ENCODE measurements at regions not wholly inside any gene's neighbourhood (a gene's known extent, or its start where the extent isn't known, plus 50 kb on each side); places are given as distances from the start of the nearest gene placed in this dataset.

DNA sequence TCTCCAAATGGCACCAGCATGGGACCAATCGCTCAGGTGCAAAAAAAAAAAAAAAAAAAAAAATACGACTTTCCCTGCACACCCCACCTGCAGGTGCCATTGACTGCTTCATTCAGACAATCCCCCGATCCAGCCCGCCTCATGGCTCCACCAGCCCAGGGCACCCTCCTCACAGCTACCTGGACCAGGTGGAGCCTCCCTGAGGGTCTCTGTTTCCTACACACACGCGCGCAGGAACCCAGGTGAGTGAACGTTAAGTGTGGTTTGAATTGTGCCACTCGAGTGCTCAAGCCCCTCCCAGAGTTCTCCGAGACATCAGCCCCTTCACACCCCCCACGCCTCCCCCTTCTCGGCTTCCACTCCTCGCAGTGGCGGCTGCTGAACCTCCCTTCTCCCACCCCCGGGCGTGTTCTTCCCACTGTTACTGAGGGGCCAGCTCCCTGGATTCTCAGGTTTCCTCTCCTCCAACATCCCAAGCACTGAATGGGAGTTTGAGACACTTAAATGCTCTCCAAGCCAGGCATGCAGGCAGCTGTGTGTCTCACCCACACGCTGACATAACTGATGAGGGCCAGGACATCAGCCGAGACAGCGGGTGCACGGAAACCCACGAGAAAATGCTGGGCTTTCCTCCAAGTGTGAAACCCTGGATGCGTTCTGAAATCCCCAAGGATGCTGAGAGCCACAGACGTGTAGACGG lies 88.8 kb upstream of the SNTG2 start:
- no peak for DNase-seq (ENCODE audit: low read depth in 1 of 2, low spot score in 1 of 2)

DNA sequence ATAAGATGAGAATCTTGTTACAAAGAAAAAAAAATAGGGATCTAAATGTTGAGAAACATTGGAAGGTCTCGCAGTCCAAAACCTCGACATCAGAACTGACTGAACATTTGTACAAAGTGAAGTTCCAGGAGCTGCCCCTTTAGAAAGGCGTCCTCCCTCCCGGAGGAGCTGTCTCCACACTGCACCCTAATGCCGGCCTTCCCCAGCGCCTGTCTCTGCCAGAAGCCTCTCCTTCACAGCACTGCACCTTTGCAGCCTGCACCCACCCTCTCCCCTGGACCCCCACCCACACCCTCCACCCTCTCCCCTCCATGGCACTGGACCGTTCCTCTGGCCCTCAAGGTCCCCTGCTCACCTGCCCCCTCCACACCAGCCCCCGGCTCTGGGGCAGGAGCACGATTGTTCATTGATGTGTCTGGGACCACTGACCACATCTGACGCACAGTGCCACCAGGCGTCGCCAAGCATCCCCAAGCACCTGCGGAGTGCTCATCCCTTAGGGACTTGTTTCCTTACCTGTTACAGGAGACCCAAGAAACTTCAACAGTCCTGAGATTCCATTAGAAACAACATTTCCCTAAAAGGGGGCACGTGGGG lies 90.3 kb upstream of the SNTG2 start:
- DNase-seq (ENCODE audit: low read depth in 1 of 2, low spot score in 1 of 2): no peak

DNA sequence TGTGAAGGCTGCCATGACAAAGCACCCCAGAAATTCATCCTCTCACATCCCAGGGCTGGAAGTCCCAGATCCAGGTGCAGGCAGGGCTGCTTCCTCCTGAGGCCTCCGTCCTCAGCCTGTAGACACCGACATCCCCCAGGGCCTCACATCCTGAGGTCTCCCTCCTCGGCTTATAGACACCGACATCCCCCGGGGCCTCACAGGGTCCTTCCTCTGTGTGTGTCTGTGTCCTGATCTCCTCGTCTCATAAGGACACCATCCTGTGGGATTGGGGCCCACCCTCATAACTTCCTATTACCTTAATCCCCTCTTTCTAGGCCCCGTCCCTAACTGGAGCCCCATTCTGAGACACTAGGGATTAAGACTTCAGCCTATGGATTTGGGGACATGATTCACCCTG lies 92.0 kb upstream of the SNTG2 start:
- no peak for DNase-seq (ENCODE audit: low read depth in 1 of 2, low spot score in 1 of 2)

DNA sequence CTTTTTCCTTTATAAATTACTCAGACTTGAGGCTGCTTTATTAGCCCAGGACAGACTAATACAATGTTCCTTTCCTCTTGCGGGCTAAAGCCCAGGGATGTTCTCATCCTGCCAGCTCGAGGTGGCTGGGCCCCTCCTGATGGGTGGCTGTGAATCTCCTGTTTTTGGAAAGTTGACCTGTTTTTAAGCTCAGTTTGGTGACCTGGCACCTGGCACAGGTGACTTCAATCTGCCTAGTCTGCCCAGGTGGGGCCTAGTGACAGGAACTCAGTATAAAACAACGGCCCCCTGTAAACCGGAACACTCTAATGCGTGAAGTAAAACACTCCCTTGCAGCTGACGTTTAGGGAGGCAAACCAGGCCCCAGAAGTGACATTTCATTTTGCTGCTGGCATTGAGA lies 92.7 kb upstream of the SNTG2 start:
- no peak for DNase-seq (ENCODE audit: low read depth in 1 of 2, low spot score in 1 of 2)

DNA sequence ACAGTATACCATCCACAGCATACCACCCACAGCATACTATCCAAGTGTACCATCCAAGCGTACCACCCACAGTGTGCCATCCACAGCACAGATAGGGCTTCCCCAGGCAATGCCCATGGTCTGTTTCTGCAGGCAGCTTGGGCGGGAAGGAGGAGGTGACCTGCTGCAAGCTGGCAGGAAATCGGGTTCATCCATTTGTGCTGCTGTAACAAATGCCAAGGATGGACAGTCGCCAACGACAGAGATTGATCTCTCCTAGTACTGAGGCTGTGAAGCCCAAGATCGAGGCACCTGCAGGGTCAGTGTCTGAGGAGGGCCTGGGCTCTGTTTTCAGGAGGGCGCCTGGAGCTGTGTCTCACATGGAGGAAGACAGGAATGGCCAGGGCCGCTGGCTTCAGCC lies 93.6 kb upstream of the SNTG2 start:
- no peak for DNase-seq (ENCODE audit: low read depth in 1 of 2, low spot score in 1 of 2)

DNA sequence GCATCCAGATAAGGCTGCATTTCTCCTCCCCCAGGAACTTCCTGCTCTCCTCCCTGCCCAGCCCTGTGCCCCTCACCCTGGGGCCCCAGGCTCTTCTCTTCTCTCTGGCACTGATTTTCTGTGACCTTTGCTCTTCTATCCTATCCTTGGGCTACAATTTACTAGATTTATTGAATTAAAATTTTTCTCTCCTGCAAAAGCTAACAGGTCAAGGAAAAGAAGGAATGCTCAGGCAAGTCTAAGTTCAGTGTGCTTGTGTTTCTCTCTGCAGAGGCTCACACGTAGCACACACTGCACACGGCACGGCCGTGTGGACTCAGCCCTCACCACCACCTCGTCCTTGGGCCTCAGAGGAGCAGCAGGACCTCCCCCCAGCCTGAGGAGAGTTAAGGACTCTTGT lies 94.2 kb upstream of the SNTG2 start:
- no peak for DNase-seq (ENCODE audit: low read depth in 1 of 2, low spot score in 1 of 2)

DNA sequence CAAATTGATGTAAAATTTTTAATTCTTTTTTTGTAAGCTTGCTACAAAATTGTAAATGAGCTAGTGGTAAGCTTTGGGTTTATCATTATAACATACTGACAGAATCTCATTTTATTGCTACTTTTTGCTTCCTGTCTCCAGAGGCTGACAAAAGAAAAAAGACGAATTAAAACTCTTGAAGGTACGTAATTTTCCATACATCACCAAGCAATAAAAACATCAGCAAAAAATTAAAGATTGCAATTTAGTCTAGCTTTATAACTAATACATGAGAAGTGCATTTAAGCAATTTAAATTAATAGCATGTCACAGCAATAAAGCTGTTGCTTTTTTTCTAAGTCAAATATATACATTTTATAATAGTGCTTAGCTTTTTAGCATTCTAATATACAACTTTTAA lies 94.6 kb upstream of the SNTG2 start:
- no peak for DNase-seq (ENCODE audit: low read depth in 1 of 2, low spot score in 1 of 2)

DNA sequence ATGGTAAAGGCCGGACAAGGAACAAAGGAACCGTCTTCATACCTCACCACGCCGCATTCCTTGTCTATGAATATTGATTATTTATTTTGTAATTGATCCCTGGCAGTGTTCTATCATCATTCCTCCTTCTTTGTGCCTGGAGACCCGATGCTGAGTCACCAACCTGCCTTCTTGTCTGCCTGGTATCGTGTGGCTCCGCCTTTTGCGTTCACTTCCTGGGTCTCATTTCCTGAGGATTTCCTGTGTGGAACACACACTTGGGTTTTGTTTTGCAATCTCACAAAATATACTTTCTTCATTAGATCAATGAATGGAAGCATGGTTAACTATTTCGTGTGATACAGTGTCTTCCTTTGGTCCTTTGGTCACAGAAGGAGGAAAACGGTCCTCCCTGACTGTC lies 95.5 kb upstream of the SNTG2 start:
- no peak for DNase-seq (ENCODE audit: low read depth in 1 of 2, low spot score in 1 of 2)

DNA sequence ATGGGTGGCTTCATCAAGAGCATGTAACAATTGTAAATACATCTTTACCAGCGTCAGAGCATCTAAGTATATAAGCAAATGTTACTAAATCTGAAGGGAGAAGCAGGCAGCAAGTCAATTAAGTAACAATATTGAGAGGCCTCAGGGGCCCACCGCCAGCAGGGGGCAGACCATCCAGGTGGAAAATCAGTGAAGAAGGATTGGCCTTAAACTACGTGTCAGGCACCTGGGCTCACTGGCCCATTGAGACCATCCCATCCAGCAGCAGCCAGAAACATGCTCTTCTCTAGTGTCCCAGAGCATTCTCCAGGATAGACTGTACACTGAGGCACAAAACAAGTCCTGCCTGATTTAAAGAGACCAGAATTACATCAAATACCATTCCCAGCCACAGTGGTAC lies 96.2 kb upstream of the SNTG2 start:
- no peak for DNase-seq (ENCODE audit: low read depth in 1 of 2, low spot score in 1 of 2)

DNA sequence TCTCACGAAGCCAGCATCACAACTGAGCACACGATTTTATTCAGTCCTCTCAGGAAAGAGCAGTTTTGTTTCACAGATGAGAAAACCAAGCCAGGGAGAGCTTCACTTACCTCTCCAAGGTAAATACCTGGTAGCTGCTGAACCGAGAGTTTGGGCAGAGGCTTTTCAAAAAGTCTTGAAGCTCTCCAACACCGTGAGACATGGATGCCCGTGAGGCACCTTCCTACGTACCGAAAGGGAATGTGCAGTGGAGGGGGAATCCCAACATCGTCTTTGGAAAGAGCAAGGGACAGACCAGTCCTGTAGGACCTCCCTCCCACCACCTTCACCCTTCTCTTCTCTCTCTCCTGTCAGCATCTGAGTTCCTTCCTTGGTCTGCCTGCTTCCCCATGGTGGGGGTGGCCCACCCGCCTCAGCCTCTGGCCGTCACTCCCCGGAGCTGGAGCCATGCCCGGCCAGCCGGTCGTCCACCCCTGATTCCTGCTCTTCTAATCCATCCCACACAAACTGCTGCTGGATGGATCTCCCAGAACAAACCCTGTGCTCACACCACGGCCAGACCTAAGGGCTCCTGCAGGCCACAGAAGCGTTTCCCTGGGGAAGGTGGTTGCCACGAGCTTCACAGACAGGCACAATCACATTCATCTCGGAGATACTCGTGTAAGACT lies 97.3 kb upstream of the SNTG2 start:
- no peak for DNase-seq (ENCODE audit: low read depth in 1 of 2, low spot score in 1 of 2)

DNA sequence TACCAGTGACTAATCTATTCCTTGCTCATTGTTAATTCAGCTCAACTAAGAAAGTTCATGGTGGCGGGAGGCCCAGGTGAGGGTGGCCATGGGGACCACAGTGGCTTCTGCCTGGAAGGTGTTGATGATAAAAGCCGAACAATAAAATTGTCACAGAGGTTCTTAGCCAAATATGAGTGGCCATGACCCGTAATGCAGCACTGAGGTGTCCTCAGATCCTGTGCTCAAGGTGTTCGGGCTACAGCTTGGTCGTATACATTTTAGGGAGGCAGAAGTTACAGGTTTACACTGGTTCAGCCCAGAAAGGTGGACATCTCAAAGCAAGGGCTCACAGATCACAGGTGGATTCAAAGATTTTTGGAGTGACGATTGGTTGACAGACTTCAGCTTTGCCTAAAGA lies 98.5 kb upstream of the SNTG2 start:
- DNase-seq (ENCODE audit: low read depth in 1 of 2, low spot score in 1 of 2): no peak

DNA sequence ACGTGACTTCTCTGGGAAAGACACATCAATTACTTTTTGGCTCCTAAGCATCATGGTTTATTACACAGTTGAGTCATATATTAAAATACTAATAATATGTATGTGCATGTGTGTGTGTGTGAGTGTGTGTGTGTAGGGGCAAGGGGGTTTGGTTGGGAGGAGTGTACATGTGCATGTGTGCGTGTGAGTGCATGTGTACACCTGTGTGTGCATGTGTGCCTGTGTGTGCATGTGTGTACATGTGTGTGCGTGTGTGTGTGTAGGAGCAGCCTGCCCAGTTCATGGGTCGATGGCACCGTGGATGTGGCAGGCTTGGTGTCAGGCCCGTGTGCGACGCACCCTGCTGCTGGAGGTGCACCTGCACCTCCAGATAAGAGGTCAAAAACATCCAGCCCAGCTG lies 99.0 kb upstream of the SNTG2 start:
- no peak for DNase-seq (ENCODE audit: low read depth in 1 of 2, low spot score in 1 of 2)

DNA sequence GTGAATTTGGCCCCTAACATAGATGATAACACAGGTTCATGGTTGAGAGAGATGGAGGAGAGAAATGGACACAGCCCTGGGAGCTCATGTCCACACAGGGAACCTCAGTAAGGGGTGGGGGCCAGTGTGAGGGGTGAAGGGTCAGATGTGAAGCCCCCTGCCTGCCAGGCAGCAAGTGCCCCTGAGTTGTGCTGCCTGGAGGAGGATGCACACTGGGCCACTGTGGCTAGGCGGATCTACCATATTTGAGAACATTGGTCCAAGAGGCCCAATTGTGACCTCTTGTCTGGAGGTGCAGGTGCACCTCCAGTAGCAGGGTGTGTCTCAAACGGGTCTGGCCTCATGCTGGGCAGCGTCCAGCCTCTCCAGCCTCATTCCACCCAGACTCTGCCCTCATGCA lies 99.6 kb upstream of the SNTG2 start:
- DNase-seq (ENCODE audit: low read depth in 1 of 2, low spot score in 1 of 2): no peak

DNA sequence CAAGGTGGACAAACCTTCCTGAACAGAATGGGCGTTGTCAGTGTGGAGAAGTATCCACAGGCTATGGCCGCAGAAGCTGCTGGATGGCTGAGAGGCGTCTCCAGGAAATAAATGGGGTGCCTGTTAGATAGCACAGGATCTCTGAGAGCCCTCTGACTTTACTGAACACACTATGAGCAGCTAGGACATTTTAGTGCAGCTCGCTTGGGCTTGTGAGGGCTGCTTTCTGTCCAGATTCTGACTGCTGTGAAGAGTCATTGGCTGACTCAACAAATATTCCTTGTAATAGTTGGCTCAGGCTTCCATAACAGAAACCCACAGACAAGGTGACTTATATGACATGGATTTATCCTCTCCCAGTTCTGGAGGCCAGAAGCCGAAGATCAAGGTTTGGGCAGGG lies 100.2 kb upstream of the SNTG2 start:
- no peak for DNase-seq (ENCODE audit: low read depth in 1 of 2, low spot score in 1 of 2)

DNA sequence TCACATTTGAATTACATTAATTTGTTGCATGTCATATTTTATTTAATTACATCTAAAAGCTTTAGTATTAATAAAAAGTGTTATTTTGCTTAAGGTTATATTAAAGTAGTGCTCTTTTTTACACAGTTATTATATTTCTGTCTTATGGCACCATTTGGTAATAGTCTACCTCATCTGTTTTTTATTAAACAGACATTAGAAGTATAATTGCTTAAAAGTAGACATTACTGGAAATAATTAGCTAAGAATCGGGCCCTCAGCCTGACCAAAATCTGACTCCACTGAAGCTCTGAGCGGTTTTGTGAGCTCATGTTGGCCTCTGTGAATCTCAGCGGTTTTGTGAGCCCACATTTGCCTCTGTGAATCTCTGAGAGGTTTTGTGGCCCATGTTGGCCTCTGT lies 102.5 kb upstream of the SNTG2 start:
- no peak for DNase-seq (ENCODE audit: low read depth in 1 of 2, low spot score in 1 of 2)

DNA sequence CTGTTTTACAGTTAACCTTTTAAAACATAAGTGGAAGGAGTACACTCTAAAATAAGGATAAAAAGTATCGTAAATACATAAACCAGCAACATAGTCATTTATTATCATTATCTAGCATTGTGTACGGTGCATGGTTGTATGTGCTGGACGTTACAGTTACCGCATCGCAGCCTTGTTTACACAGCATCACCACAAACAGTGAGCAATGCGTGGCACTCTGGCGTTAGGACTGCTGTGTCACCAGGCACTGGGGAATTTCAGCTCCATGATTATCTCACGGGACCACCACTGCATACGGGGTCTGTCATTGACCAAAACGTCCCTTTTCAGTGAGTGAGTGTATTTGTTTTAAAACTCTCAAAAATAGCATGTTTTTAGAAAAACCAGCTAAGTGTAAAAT lies 103.0 kb upstream of the SNTG2 start:
- no peak for DNase-seq (ENCODE audit: low read depth in 1 of 2, low spot score in 1 of 2)

DNA sequence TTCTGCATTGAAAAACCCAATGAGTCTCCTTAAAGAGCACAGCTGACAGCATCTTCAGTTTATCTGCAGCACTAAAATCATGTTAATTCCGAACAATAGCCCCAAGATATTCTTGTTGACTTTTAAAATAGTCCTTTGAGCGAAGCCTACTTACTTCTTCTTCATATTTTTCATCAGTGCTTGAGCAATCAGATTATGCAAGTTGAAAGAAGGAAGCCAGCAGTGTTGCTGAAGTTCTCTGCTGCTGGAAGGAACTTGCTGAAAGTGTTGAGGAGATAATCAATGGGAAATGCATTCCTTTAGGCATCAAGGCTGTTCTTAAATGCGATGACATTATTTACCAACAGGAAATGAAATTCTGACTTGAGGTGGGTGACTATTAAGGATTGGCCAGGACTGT lies 105.9 kb upstream of the SNTG2 start:
- DNase-seq (ENCODE audit: low read depth in 1 of 2, low spot score in 1 of 2): no peak

DNA sequence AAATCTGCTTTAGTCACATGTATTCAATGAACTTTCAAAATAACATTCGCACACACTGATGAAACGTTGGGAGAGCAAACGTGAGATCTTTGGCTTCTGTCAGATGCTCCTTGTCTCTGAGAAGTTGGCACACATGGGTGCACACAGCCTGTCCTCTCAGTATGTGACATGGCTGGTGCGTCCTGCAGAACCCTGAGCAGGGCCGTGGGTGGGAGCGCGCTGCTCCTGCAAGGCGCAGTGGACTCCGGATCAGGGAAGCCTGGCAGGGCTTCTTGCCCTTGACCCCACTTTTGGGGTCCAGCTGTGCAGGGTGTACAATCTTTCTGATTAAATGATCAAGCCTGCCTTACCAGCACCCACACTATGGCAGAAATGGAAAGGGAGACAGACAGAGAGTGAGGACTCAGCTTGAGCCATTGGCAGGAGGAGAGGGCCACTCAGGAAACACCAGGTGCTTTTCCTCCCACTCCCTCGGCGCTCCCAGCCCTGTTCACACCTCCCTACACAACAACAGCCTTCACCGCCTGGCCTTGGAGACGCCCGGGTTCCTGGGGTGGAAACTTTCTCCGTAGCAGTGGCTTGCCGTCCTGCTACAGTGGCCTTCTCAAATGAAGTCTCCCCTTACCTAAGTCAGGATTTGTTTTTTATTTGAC lies 108.4 kb upstream of the SNTG2 start:
- no peak for DNase-seq (ENCODE audit: low read depth in 1 of 2, low spot score in 1 of 2)

DNA sequence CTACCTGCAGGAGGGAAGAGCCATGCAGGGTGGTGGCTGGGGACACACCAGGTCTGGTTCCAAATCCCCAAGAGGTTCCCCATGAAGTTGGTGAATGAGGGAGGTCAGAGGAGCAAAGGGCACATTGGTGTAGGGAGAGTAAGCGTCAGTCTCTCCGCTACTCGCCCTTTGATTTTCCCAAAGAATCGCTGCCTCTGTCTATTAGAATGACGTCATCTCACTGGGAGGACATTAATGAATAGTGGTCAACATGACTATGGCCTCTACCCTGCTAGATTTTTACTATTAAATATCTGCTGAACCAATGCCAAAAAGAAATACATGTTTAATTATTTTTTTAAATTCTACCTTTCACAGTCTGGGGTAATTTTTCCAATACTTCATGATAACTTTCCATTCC lies 109.6 kb upstream of the SNTG2 start:
- no peak for DNase-seq (ENCODE audit: low read depth in 1 of 2, low spot score in 1 of 2)

DNA sequence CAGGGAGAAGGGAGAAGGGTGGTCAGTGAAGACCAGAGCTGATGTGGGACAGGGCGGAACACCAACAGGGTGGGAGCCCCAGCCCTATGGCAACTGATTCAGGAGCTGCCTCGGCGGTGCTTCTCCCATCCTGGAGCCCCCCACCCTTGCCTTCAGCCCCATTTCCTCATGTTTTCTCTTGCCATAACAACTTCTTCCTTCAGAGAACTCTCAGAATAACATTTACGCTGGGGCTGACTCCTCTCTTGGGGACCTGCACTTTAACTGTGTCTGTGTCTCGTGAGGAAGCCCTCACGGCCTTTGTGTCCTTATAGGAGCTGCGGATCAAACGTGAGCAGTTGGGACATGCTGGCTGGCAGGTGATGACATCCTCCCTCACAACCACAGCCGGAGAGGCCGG lies 116.4 kb upstream of the SNTG2 start:
- no peak for DNase-seq (ENCODE audit: low read depth in 1 of 2, low spot score in 1 of 2)

DNA sequence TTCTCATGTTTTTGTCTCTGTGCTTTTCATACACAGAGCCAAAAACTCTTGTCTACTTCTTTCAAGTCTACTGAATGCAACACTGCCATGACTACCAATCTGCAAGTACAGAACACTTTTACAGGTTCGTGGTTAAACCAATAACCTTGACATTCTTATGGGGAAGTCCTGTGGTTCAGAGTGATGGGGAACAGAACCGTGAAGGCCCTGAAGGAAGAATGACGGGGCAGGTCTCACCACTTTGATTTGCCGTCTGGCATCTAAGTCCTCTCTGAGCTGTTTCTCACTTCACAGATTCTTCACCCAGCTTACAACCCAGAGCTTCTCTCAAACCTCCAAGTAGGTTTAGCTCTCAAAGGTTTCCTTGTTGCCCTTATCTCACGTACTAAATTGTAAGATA lies 117.5 kb upstream of the SNTG2 start:
- no peak for DNase-seq (ENCODE audit: low read depth in 1 of 2, low spot score in 1 of 2)

DNA sequence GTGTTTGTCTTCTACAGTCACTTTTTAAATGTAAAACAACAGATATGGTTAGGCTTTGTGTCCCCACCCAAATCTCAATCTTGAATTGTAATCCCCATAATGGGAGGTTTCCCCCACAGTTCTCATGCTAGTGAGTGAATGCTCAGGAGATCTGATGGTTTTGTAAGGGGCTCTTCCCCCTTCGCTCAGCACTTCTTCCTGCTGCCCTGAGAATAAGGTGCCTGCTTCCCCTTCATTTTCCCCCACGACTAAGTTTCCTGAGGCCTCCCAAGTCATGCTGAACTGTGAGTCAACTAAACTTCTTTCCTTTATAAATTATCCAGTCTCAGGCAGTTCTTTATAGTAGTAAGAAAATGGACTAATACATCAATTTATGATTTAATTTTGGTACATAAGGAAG lies 118.0 kb upstream of the SNTG2 start:
- DNase-seq (ENCODE audit: low read depth in 1 of 2, low spot score in 1 of 2): no peak

All from activated CD4-positive, alpha-beta T cell treated with anti-CD3 and anti-CD28 coated beads, Interleukin-2, amount 50 U/mL, for 24 hours (primary cell).